ENCODE measurements at regions not wholly inside any gene's neighbourhood (a gene's known extent, or its start where the extent isn't known, plus 50 kb on each side); places are given as distances from the start of the nearest gene placed in this dataset.

GRCh38 chr9:31359071-31359470 lies 1025.4 kb upstream of the ACO1 start:
- no peak for TF ChIP-seq CTCF (IDR thresholded peaks at IDR 0.05; ENCODE audit: partially characterized antibody, unreplicated experiment)

GRCh38 chr9:31364171-31364570 lies 1020.3 kb upstream of the ACO1 start:
- Mint-ChIP-seq H3K27ac (ENCODE audit: unreplicated experiment) (no peak overlapping the region), H3K36me3 (ENCODE audit: unreplicated experiment) (no peaks in the 10 kb centered on the region), H3K4me3 (ENCODE audit: unreplicated experiment) (no peak overlapping the region), H3K9me3 (ENCODE audit: unreplicated experiment) (no peaks in the 10 kb centered on the region), H3K4me1 (ENCODE audit: low read depth, unreplicated experiment) (no peaks in the 10 kb centered on the region), H3K27me3 (ENCODE audit: unreplicated experiment) (no peaks in the 10 kb centered on the region)
- TF ChIP-seq CTCF (IDR thresholded peaks at IDR 0.05; ENCODE audit: partially characterized antibody, unreplicated experiment): no peak
- no peak for DNase-seq

More at GRCh38 chr9:31359071-31359470, 1025.4 kb upstream of the ACO1 start:
- no peak overlapping the region for H3K4me3 Mint-ChIP-seq (ENCODE audit: unreplicated experiment)
- H3K9me3 Mint-ChIP-seq (ENCODE audit: unreplicated experiment): no peaks in the 10 kb centered on the region
- DNase-seq: no peak
- H3K27ac Mint-ChIP-seq (ENCODE audit: unreplicated experiment): no peak overlapping the region
- no peaks in the 10 kb centered on the region for H3K36me3 Mint-ChIP-seq (ENCODE audit: unreplicated experiment)
- H3K4me1 Mint-ChIP-seq (ENCODE audit: low read depth, unreplicated experiment): no peaks in the 10 kb centered on the region
- no peaks in the 10 kb centered on the region for H3K27me3 Mint-ChIP-seq (ENCODE audit: unreplicated experiment)

GRCh38 chr9:31372799-31373587 lies 1011.5 kb upstream of the ACO1 start:
- H3K4me3 Mint-ChIP-seq (ENCODE audit: unreplicated experiment): no peak overlapping the region
- H3K9me3 Mint-ChIP-seq (ENCODE audit: unreplicated experiment): no peaks in the 10 kb centered on the region
- H3K27ac Mint-ChIP-seq (ENCODE audit: unreplicated experiment): no peak overlapping the region
- TF ChIP-seq CTCF (IDR thresholded peaks at IDR 0.05; ENCODE audit: partially characterized antibody, unreplicated experiment): no peak
- DNase-seq: no peak
- no peaks in the 10 kb centered on the region for H3K36me3 Mint-ChIP-seq (ENCODE audit: unreplicated experiment)
- H3K27me3 Mint-ChIP-seq (ENCODE audit: unreplicated experiment): no peaks in the 10 kb centered on the region
- H3K4me1 Mint-ChIP-seq (ENCODE audit: low read depth, unreplicated experiment): peaks cover 4% of the 10 kb centered on the region

- Mint-ChIP-seq H3K27ac (ENCODE audit: unreplicated experiment) (peak overlapping the region; percentile 53), H3K36me3 (ENCODE audit: unreplicated experiment) (no peaks in the 10 kb centered on the region), H3K4me1 (ENCODE audit: low read depth, unreplicated experiment) (peaks cover 5% of the 10 kb centered on the region), H3K9me3 (ENCODE audit: unreplicated experiment) (no peaks in the 10 kb centered on the region), H3K4me3 (ENCODE audit: unreplicated experiment) (peak overlapping the region; percentile 51), H3K27me3 (ENCODE audit: unreplicated experiment) (no peaks in the 10 kb centered on the region)
- TF ChIP-seq CTCF (IDR thresholded peaks at IDR 0.05; ENCODE audit: partially characterized antibody, unreplicated experiment): no peak
- no peak for DNase-seq
Observed at GRCh38 chr9:31377358-31377757, 1007.1 kb upstream of the ACO1 start.

GRCh38 chr9:31388660-31389059 lies 995.8 kb upstream of the ACO1 start:
- Mint-ChIP-seq H3K4me1 (ENCODE audit: low read depth, unreplicated experiment) (peaks cover 12% of the 10 kb centered on the region), H3K9me3 (ENCODE audit: unreplicated experiment) (peaks cover 2% of the 10 kb centered on the region)

More at GRCh38 chr9:31388660-31389059, 995.8 kb upstream of the ACO1 start:
- Mint-ChIP-seq H3K27me3 (ENCODE audit: unreplicated experiment) (no peaks in the 10 kb centered on the region), H3K27ac (ENCODE audit: unreplicated experiment) (no peak overlapping the region), H3K4me3 (ENCODE audit: unreplicated experiment) (no peak overlapping the region), H3K36me3 (ENCODE audit: unreplicated experiment) (no peaks in the 10 kb centered on the region)
- no peak for DNase-seq
- TF ChIP-seq CTCF (IDR thresholded peaks at IDR 0.05; ENCODE audit: partially characterized antibody, unreplicated experiment): no peak
